HG02981 (cell line): ENCODE measurements at regions not wholly inside any gene's neighbourhood (a gene's known extent, or its start where the extent isn't known, plus 50 kb on each side); places are given as distances from the start of the nearest gene placed in this dataset.
"Not testable (repeated sequence)": the region's sequence is repeated elsewhere in the genome, so short reads cannot be mapped to it uniquely, and the experiment has no call there.

Source experiments
- ATAC-seq: cut with Tn5 transposase; IDR thresholded peaks from one replicate; pipeline ENCODE4 v1.9.1; 2021; ENCODE audit warnings: mild to moderate bottlenecking, moderate library complexity; ENCODE audit not compliant: unreplicated experiment

- no peak for ATAC-seq
Measured at GRCh38 chr5:167855818-167856217, 435.6 kb upstream of the WWC1 start.

GRCh38 chr5:167857321-167857720 is 434.1 kb upstream of the WWC1 start:
- ATAC-seq = no peak

- ATAC-seq = not testable (repeated sequence)
Measured at GRCh38 chr5:167858186-167858855, 433.1 kb upstream of the WWC1 start.

- ATAC-seq = no peak
Measured at GRCh38 chr5:167861129-167861927, 430.1 kb upstream of the WWC1 start.

GRCh38 chr5:167861928-167862426 is 429.5 kb upstream of the WWC1 start:
- ATAC-seq = no peak

- ATAC-seq = no peak
Measured at GRCh38 chr5:167863883-167864282, 427.6 kb upstream of the WWC1 start.

- ATAC-seq = no peak
Measured at GRCh38 chr5:167864801-167865200, 426.6 kb upstream of the WWC1 start.

GRCh38 chr5:167866797-167867196 is 424.6 kb upstream of the WWC1 start:
- no peak for ATAC-seq

GRCh38 chr5:167867281-167867680 is 424.2 kb upstream of the WWC1 start:
- ATAC-seq = no peak

GRCh38 chr5:167869125-167869524 is 422.3 kb upstream of the WWC1 start:
- ATAC-seq = no peak

- ATAC-seq = no peak
Measured at GRCh38 chr5:167870055-167870454, 421.4 kb upstream of the WWC1 start.

GRCh38 chr5:167871091-167871490 is 420.4 kb upstream of the WWC1 start:
- ATAC-seq = no peak

- ATAC-seq = no peak
Measured at GRCh38 chr5:167872791-167873190, 418.7 kb upstream of the WWC1 start.

GRCh38 chr5:167877114-167877722 is 414.2 kb upstream of the WWC1 start:
- ATAC-seq = no peak

- no peak for ATAC-seq
Measured at GRCh38 chr5:167877924-167878323, 413.5 kb upstream of the WWC1 start.

- ATAC-seq = no peak
Measured at GRCh38 chr5:167880420-167880819, 411.0 kb upstream of the WWC1 start.

GRCh38 chr5:167881041-167881440 is 410.4 kb upstream of the WWC1 start:
- no peak for ATAC-seq

GRCh38 chr5:167886196-167886595 is 405.2 kb upstream of the WWC1 start:
- no peak for ATAC-seq

GRCh38 chr5:167888393-167888792 is 403.1 kb upstream of the WWC1 start:
- ATAC-seq = no peak

- ATAC-seq = no peak
Measured at GRCh38 chr5:167889276-167889675, 402.2 kb upstream of the WWC1 start.

GRCh38 chr5:167892352-167893115 is 398.9 kb upstream of the WWC1 start:
- ATAC-seq = no peak
